HEK293 (cell line): ENCODE measurements at regions not wholly inside any gene's neighbourhood (a gene's known extent, or its start where the extent isn't known, plus 50 kb on each side); places are given as distances from the start of the nearest gene placed in this dataset.
"Not testable (repeated sequence)": the region's sequence is repeated elsewhere in the genome, so short reads cannot be mapped to it uniquely, and the experiment has no call there.

Experiments used
- ZBTB7A ChIP-seq: fragments of 450-650 bp; formaldehyde crosslinking; IDR thresholded peaks from 2 replicates; pipeline ENCODE4 v1.5.1; 2016; ENCODE audit warnings: low read depth, missing biosample characterization, missing genetic modification characterization
- ZNF157 ChIP-seq: fragments of 450-650 bp; formaldehyde crosslinking; IDR thresholded peaks from 2 replicates; pipeline ENCODE4 v1.5.1; 2016; ENCODE audit warnings: missing biosample characterization, missing genetic modification characterization
- ZNF169 ChIP-seq: fragments of 450-650 bp; formaldehyde crosslinking; IDR thresholded peaks from 2 replicates; pipeline ENCODE4 v1.5.1; 2016; ENCODE audit warnings: missing biosample characterization, missing genetic modification characterization
- ZNF184 ChIP-seq: fragments of 450-650 bp; IDR thresholded peaks from 2 replicates; pipeline ENCODE4 v1.5.1; 2018; ENCODE audit warnings: missing biosample characterization, mild to moderate bottlenecking, missing genetic modification characterization
- ZNF221 ChIP-seq: fragments of 450-650 bp; formaldehyde crosslinking; IDR thresholded peaks from 2 replicates; pipeline ENCODE4 v1.5.1; 2017; ENCODE audit warnings: missing biosample characterization, missing genetic modification characterization, borderline replicate concordance
- ZNF426 ChIP-seq: fragments of 450-650 bp; formaldehyde crosslinking; IDR thresholded peaks from 2 replicates; pipeline ENCODE4 v1.5.1; 2017; ENCODE audit warnings: missing biosample characterization, missing genetic modification characterization, mild to moderate bottlenecking, inconsistent platforms, moderate library complexity
- ZNF670 ChIP-seq: fragments of 450-650 bp; formaldehyde crosslinking; IDR thresholded peaks from 2 replicates; pipeline ENCODE4 v1.5.1; 2016; ENCODE audit warnings: missing biosample characterization, missing genetic modification characterization, low read depth
- ZNF785 ChIP-seq: fragments of 450-650 bp; formaldehyde crosslinking; IDR thresholded peaks from 2 replicates; pipeline ENCODE4 v1.5.1; 2016; ENCODE audit warnings: missing biosample characterization, missing genetic modification characterization
- TF ChIP-seq, protein P1 (sequence below): fragments of 450-650 bp; formaldehyde crosslinking; IDR thresholded peaks from 2 replicates; pipeline ENCODE4 v1.5.1; 2016; ENCODE audit warnings: missing biosample characterization, missing genetic modification characterization
- TF ChIP-seq, protein P2 (sequence below): fragments of 450-650 bp; formaldehyde crosslinking; IDR thresholded peaks from 2 replicates; pipeline ENCODE4 v1.5.1; 2017; ENCODE audit warnings: missing biosample characterization, mild to moderate bottlenecking, missing genetic modification characterization, moderate library complexity
- TF ChIP-seq, protein P3 (sequence below): fragments of 450-650 bp; formaldehyde crosslinking; IDR thresholded peaks from 2 replicates; pipeline ENCODE4 v1.5.1; 2016; ENCODE audit warnings: missing biosample characterization, missing genetic modification characterization

DNA sequence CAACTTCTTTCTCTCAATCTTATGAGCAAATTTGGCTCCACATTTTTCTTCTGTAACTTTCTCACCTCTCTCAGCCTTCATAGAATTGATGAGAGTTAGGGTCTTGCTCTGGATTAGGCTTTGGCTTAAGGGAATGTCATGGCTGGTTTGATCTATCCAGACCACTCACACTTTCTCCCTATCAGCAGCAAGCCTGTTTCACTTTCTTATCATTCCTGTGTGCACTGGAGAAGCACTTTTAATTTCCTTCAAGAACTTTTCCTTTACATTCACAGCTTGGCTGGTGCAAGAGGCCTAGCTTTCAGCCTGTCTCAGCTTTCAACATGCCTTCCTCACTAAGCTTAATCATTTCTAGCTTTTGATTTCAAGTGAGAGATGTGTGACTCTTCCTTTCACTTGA lies 134.5 kb upstream of the FZD8 start:
- TF ChIP-seq, protein P1, sequence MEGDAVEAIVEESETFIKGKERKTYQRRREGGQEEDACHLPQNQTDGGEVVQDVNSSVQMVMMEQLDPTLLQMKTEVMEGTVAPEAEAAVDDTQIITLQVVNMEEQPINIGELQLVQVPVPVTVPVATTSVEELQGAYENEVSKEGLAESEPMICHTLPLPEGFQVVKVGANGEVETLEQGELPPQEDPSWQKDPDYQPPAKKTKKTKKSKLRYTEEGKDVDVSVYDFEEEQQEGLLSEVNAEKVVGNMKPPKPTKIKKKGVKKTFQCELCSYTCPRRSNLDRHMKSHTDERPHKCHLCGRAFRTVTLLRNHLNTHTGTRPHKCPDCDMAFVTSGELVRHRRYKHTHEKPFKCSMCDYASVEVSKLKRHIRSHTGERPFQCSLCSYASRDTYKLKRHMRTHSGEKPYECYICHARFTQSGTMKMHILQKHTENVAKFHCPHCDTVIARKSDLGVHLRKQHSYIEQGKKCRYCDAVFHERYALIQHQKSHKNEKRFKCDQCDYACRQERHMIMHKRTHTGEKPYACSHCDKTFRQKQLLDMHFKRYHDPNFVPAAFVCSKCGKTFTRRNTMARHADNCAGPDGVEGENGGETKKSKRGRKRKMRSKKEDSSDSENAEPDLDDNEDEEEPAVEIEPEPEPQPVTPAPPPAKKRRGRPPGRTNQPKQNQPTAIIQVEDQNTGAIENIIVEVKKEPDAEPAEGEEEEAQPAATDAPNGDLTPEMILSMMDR (tag by site-specific recombination) = not testable (repeated sequence)
- not testable (repeated sequence) for TF ChIP-seq ZNF221 (tag by site-specific recombination); ZBTB7A; ZNF670 (tag by site-specific recombination); ZNF785 (tag by site-specific recombination); ZNF426 (tag by site-specific recombination); ZNF169 (tag by site-specific recombination); ZNF157 (tag by site-specific recombination); ZNF184 (tag by site-specific recombination)
- TF ChIP-seq, protein P2, sequence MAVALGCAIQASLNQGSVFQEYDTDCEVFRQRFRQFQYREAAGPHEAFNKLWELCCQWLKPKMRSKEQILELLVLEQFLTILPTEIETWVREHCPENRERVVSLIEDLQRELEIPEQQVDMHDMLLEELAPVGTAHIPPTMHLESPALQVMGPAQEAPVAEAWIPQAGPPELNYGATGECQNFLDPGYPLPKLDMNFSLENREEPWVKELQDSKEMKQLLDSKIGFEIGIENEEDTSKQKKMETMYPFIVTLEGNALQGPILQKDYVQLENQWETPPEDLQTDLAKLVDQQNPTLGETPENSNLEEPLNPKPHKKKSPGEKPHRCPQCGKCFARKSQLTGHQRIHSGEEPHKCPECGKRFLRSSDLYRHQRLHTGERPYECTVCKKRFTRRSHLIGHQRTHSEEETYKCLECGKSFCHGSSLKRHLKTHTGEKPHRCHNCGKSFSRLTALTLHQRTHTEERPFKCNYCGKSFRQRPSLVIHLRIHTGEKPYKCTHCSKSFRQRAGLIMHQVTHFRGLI (tag by site-specific recombination) = not testable (repeated sequence)
- TF ChIP-seq, protein P3, sequence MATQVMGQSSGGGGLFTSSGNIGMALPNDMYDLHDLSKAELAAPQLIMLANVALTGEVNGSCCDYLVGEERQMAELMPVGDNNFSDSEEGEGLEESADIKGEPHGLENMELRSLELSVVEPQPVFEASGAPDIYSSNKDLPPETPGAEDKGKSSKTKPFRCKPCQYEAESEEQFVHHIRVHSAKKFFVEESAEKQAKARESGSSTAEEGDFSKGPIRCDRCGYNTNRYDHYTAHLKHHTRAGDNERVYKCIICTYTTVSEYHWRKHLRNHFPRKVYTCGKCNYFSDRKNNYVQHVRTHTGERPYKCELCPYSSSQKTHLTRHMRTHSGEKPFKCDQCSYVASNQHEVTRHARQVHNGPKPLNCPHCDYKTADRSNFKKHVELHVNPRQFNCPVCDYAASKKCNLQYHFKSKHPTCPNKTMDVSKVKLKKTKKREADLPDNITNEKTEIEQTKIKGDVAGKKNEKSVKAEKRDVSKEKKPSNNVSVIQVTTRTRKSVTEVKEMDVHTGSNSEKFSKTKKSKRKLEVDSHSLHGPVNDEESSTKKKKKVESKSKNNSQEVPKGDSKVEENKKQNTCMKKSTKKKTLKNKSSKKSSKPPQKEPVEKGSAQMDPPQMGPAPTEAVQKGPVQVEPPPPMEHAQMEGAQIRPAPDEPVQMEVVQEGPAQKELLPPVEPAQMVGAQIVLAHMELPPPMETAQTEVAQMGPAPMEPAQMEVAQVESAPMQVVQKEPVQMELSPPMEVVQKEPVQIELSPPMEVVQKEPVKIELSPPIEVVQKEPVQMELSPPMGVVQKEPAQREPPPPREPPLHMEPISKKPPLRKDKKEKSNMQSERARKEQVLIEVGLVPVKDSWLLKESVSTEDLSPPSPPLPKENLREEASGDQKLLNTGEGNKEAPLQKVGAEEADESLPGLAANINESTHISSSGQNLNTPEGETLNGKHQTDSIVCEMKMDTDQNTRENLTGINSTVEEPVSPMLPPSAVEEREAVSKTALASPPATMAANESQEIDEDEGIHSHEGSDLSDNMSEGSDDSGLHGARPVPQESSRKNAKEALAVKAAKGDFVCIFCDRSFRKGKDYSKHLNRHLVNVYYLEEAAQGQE (tag by site-specific recombination) = not testable (repeated sequence)
